Ectodermal cell (in vitro differentiated cells): ENCODE measurements at regions not wholly inside any gene's neighbourhood (a gene's known extent, or its start where the extent isn't known, plus 50 kb on each side); places are given as distances from the start of the nearest gene placed in this dataset.

Source experiments
- H3K27ac ChIP-seq: 2 replicates; pipeline ENCODE4 v1.7.0; 2013; ENCODE audit warnings: mild to moderate bottlenecking, low read depth, low read length; ENCODE audit not compliant: insufficient read depth, poor library complexity, severe bottlenecking
- H3K27me3 ChIP-seq: 2 replicates; pipeline ENCODE4 v1.7.0; 2013; ENCODE audit warnings: mild to moderate bottlenecking, low read length; ENCODE audit not compliant: insufficient read depth, control insufficient read depth, poor library complexity, severe bottlenecking
- H3K36me3 ChIP-seq: one replicate; pipeline ENCODE4 v1.7.0; 2013; ENCODE audit warnings: low read length; ENCODE audit not compliant: control insufficient read depth, insufficient read depth
- H3K4me1 ChIP-seq: one replicate; pipeline ENCODE4 v1.7.0; 2013; ENCODE audit warnings: low read length; ENCODE audit not compliant: control insufficient read depth, insufficient read depth
- H3K4me3 ChIP-seq: 2 replicates; pipeline ENCODE4 v1.7.0; 2013; ENCODE audit warnings: low read depth, low read length, control low read depth; ENCODE audit not compliant: insufficient read depth
- H3K9me3 ChIP-seq: 2 replicates; pipeline ENCODE4 v1.7.0; 2013; ENCODE audit warnings: mild to moderate bottlenecking, low read length, moderate library complexity; ENCODE audit not compliant: control insufficient read depth
- WGBS, 2 experiments: methylation state at CpG; one replicate each; pipeline ENCODE4 v1.1.7; 2013; ENCODE audit warnings: missing lambda C conversion rate in 2 of 2; 5-methylcytosine and 5-hydroxymethylcytosine counted together

DNA sequence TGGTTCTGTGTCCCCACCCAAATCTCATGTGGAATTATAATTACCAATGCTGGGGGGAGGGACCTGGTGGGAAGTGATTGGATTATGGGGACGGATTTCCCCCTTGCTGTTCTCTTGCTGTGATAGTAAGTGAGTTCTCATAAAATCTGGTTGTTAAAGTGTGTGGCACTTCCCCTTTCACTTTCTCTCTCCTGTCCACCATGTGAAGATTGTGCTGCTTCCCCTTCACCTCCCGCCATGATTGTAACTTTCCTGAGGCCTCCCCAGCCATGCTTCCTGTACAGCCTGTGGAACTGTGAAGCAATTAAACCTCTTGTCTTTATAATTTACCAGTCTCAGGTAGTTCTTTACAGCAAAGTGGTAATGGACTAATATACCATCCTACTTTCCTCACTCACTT is 289.6 kb downstream of the EFHB start:
- Histone ChIP-seq H3K4me1 (no peaks in the 10 kb centered on the region), H3K36me3 (no peaks in the 10 kb centered on the region), H3K27ac (no peak overlapping the region), H3K27me3 (no peaks in the 10 kb centered on the region), H3K9me3 (no peaks in the 10 kb centered on the region), H3K4me3 (no peak overlapping the region)
- 78 to 97% methylated on average over 2 of the region's 2 CpGs for whole genome bisulfite sequencing, 2 experiments

DNA sequence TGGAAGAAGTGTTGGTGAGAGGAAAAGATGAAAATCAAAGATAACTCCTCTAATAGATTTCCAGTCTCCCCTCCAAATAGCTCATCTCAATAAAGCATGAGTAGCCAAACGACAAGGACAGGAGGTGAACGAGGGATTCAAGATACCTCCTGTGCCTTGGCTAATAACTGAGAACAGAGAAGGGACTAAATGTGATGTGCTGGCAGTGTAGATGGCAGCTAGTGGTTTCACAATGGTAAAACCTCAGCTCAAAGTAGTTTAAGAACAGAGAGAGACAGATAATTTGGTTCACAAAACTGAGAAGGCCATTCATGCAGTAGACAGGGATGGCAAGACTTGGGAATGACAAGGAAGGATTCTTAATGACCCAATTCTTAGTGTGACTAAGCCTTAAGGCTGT is 292.6 kb downstream of the EFHB start:
- H3K27ac ChIP-seq: no peak overlapping the region
- no peaks in the 10 kb centered on the region for H3K9me3 ChIP-seq
- H3K36me3 ChIP-seq: no peaks in the 10 kb centered on the region
- 95% methylated on average over 2 of the region's 2 CpGs for WGBS, 2 experiments
- H3K4me3 ChIP-seq: no peak overlapping the region
- no peaks in the 10 kb centered on the region for H3K4me1 ChIP-seq
- no peaks in the 10 kb centered on the region for H3K27me3 ChIP-seq

DNA sequence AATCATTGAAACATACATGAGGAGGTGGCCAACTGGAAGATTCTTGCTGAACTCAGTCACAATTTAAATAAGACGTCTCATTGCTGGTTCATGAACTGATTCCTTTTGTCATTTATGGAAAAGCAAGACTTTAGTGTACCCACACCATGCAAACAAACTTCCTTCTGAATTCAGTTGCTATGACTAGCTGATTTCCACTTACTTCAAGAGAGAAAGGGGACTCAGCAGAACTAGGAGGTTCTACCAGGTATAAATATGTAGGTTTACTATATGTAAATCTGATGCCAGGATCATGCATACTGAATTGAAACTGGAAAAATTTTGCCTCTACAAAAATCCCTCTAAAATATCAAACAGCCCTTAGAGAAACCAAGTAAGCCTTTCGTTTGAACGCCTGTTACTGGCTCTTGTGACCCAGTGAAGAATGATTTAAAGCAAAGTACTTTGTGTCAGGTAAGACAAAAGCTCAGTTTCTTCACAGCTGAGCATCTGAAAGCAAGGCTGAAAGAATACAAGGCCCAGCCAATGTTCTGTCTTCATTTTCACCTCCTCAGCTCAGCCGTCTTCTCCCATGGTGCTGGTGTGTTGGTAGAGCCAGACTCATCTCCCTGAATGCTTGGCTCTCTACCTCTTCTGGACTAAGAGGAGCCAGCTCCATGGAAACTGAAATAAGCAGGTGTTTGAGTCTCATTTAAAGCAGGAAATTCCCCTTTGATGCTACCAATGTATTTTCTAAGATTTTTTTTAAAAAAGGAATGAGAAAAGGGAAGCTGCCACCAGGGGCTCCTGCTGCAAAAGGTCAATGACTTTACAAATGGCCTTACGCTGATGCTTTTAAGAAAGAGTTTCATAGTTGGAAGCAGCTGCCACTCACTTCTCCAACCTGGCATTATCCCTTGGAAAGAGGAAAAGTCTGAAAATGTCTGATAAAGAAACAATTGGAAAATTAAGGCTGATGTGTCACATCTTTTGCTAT is 301.6 kb downstream of the EFHB start:
- Histone ChIP-seq H3K9me3 (no peaks in the 10 kb centered on the region), H3K36me3 (no peaks in the 10 kb centered on the region), H3K27ac (no peak overlapping the region), H3K27me3 (no peaks in the 10 kb centered on the region), H3K4me1 (no peaks in the 10 kb centered on the region), H3K4me3 (no peak overlapping the region)
- 75 to 87% methylated on average over 5 of the region's 5 CpGs for WGBS, 2 experiments

DNA sequence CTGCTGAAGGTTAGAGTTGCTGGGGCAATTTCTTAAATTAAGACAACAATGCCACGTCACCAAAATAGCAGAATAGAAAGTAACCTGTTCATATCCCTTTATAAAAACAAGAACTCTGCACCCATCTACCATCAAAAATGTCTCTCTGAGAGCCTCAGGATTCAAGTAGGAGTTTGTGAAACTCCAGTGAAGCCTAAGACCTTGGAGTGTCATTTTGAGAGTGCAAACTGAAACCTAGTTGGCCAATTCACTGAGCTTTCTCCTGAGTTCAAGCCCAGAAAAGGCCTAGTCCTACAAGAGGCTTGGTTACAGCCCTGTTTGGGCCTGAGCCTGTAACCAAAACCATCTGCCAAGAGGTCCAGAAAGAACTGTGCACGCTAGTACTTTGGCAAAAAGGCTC is 335.1 kb downstream of the EFHB start:
- H3K36me3 ChIP-seq: no peaks in the 10 kb centered on the region
- no peak overlapping the region for H3K4me3 ChIP-seq
- H3K4me1 ChIP-seq: no peaks in the 10 kb centered on the region
- no peak overlapping the region for H3K27ac ChIP-seq
- no peaks in the 10 kb centered on the region for H3K9me3 ChIP-seq
- 91 to 93% methylated on average over 2 of the region's 2 CpGs for WGBS, 2 experiments
- H3K27me3 ChIP-seq: no peaks in the 10 kb centered on the region

DNA sequence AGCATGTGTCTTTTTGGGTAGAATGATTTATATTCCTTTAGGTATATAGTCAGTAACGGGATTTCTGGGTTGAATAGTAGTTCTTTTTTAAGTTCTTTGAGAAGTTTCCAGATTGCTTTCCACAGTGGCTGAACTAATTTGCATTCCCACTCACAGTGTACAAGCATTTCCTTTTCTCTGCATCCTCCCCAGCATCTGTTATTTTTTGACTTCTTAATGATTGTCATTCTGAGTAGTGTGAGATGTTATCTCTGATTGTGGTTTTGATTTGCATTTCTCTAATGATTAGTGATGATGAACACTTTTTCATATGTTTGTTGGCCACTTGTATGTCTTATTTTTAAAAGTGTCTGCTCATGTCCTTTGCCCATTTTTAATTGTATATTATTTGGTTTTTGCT is 337.6 kb downstream of the EFHB start:
- no peak overlapping the region for H3K27ac ChIP-seq
- no peaks in the 10 kb centered on the region for H3K9me3 ChIP-seq
- no peaks in the 10 kb centered on the region for H3K27me3 ChIP-seq
- WGBS, 2 experiments: 92 to 100% methylated on average over 1 of the region's 1 CpG
- H3K4me1 ChIP-seq: no peaks in the 10 kb centered on the region
- no peaks in the 10 kb centered on the region for H3K36me3 ChIP-seq
- no peak overlapping the region for H3K4me3 ChIP-seq

DNA sequence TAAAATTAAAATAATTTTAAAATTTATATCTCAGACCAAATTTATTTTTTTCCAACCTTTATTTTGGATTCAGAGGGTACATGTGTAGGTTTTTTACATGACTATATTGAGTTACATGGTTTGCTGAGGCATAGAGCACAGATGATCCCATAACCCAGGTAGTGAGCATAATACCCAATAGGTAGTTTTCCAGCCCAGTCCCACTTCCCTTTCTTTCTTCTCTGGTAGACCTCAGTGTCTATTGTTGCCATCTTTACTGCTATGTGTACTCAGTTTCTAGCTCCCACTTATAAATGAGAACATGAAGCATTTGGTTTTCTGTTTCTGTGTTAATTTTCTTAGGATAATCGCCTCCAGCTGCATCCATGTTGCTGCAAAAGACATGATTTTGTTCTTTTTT is 338.1 kb downstream of the EFHB start:
- no peaks in the 10 kb centered on the region for H3K36me3 ChIP-seq
- no peak overlapping the region for H3K27ac ChIP-seq
- no peaks in the 10 kb centered on the region for H3K4me1 ChIP-seq
- 92 to 95% methylated on average over 1 of the region's 1 CpG for WGBS, 2 experiments
- no peaks in the 10 kb centered on the region for H3K9me3 ChIP-seq
- H3K27me3 ChIP-seq: no peaks in the 10 kb centered on the region
- H3K4me3 ChIP-seq: no peak overlapping the region
